Endothelial cell of umbilical vein (primary cell): ENCODE measurements at regions not wholly inside any gene's neighbourhood (a gene's known extent, or its start where the extent isn't known, plus 50 kb on each side); places are given as distances from the start of the nearest gene placed in this dataset.

Experiments used
- BruUV-seq: library from RNA; stranded (reverse); fragments of 400-500 nt; replicated peaks from 2 replicates; lab custom pipeline; 2021; lab: Mats Ljungman, UMichigan
- CTCF ChIA-PET: fragments of 300-600, 350-600 bp; sonication (Branson Sonifier 250); formaldehyde crosslinking; loops from one replicate; lab custom pipeline; 2021; ENCODE audit warnings: antibody characterized with exemption, inconsistent platforms; lab: Charles Lee
- POLR2A ChIA-PET: fragments of 300-600, 350-600 bp; sonication (Branson Sonifier 250); formaldehyde crosslinking; loops from one replicate; lab custom pipeline; 2021; ENCODE audit warnings: antibody characterized with exemption, inconsistent platforms; lab: Charles Lee
- DNase-seq: peaks from one replicate; pipeline ENCODE4 v3.0.0-alpha.2; 2011; ENCODE audit warnings: low read depth, low spot score
- FAIRE-seq: peaks from 2 replicates; lab custom pipeline; 2011; peaks lifted over from hg19 to GRCh38; lab: Jason Lieb, UNC
- H2AFZ ChIP-seq: 2 replicates; pipeline ENCODE4 v1.6.0; 2012; ENCODE audit warnings: low read depth, low read length, control low read depth, inconsistent platforms
- H3K27ac ChIP-seq: 2 replicates; pipeline ENCODE4 v1.5.1; 2011; ENCODE audit warnings: low read depth, mild to moderate bottlenecking, control low read depth, low read length, moderate library complexity; ENCODE audit not compliant: insufficient read depth
- H3K27me3 ChIP-seq, 2 experiments: 2 replicates each; pipeline versions ENCODE4 v1.6.0 to v1.6.1; 2011; ENCODE audit warnings: low read length in 2 of 2, mixed read lengths in 1 of 2; ENCODE audit not compliant: control insufficient read depth in 2 of 2, insufficient read depth in 2 of 2
- H3K36me3 ChIP-seq, 2 experiments: 2 replicates in 1 of 2; 3 replicates in 1 of 2; pipeline ENCODE4 v1.5.1; 2011; ENCODE audit warnings: low read length in 2 of 2, mild to moderate bottlenecking in 1 of 2, moderate library complexity in 1 of 2; ENCODE audit not compliant: control insufficient read depth in 2 of 2, insufficient read depth in 2 of 2; ENCODE audit errors: extremely low read depth in 1 of 2
- H3K4me1 ChIP-seq: 3 replicates; pipeline ENCODE4 v1.5.1; 2011; ENCODE audit warnings: mild to moderate bottlenecking, low read length; ENCODE audit not compliant: control insufficient read depth, insufficient read depth; ENCODE audit errors: extremely low read depth
- H3K4me2 ChIP-seq: 2 replicates; pipeline ENCODE4 v1.6.1; 2011; ENCODE audit warnings: low read length, control low read depth, mixed read lengths; ENCODE audit not compliant: insufficient read depth
- H3K4me3 ChIP-seq, 3 experiments: fragments of 200-600 bp in 1 of 3; sonication (generic), shearing (Covaris generic) in 1 of 3; replicated peaks in 1 of 3; 2 replicates each; pipeline ENCODE4 v1.5.1; 2011 to 2016; ENCODE audit warnings: control low read depth in 3 of 3, low read length in 3 of 3, mild to moderate bottlenecking in 2 of 3, inconsistent platforms in 1 of 3, low read depth in 1 of 3, moderate library complexity in 1 of 3; ENCODE audit not compliant: insufficient read depth in 1 of 3
- H3K79me2 ChIP-seq: 2 replicates; pipeline ENCODE4 v1.6.0; 2012; ENCODE audit warnings: low read length, inconsistent platforms; ENCODE audit not compliant: control insufficient read depth, insufficient read depth
- H3K9ac ChIP-seq: replicated peaks from 2 replicates; pipeline ENCODE3; 2011; ENCODE audit warnings: low read length, control low read depth; ENCODE audit not compliant: insufficient read depth; ENCODE audit errors: extremely low read depth
- H3K9me1 ChIP-seq: replicated peaks from 3 replicates; pipeline ENCODE4 v1.6.0; 2011; ENCODE audit warnings: mild to moderate bottlenecking, low read length; ENCODE audit not compliant: control insufficient read depth, insufficient read depth; ENCODE audit errors: extremely low read depth
- H3K9me3 ChIP-seq: replicated peaks from 2 replicates; pipeline ENCODE4 v1.5.1; 2012; ENCODE audit warnings: low read length, inconsistent platforms; ENCODE audit not compliant: control insufficient read depth, insufficient read depth
- H4K20me1 ChIP-seq: replicated peaks from 2 replicates; pipeline ENCODE3; 2011; ENCODE audit warnings: mild to moderate bottlenecking, low read length; ENCODE audit not compliant: control insufficient read depth, insufficient read depth; ENCODE audit errors: extremely low read depth
- CTCF ChIP-seq, 2 donors: IDR thresholded peaks; 1 replicate in 1 of 2; 2 replicates in 1 of 2; pipeline ENCODE4 v1.5.1; 2011; ENCODE audit warnings: low read length in 2 of 2, mild to moderate bottlenecking in 2 of 2, moderate library complexity in 2 of 2, control low read depth in 1 of 2, inconsistent platforms in 1 of 2, low read depth in 1 of 2; ENCODE audit not compliant: insufficient read depth in 1 of 2; ENCODE audit errors: extremely low read depth in 1 of 2
- EZH2 ChIP-seq: IDR thresholded peaks from 2 replicates; pipeline ENCODE4 v1.6.1; 2012; ENCODE audit warnings: borderline replicate concordance, low read depth, mild to moderate bottlenecking, moderate library complexity, low read length, inconsistent platforms; ENCODE audit not compliant: severe bottlenecking
- FOS ChIP-seq: IDR thresholded peaks from 2 replicates; pipeline ENCODE4 v1.6.1; 2011; ENCODE audit warnings: mild to moderate bottlenecking, low read length, moderate library complexity, borderline replicate concordance; ENCODE audit not compliant: insufficient read depth
- GATA2 ChIP-seq: IDR thresholded peaks from 2 replicates; pipeline ENCODE4 v1.7.0; 2011; ENCODE audit warnings: low read depth, mild to moderate bottlenecking, moderate library complexity, mixed read lengths, low read length; ENCODE audit not compliant: insufficient read length, insufficient read depth
- JUN ChIP-seq: IDR thresholded peaks from 2 replicates; pipeline ENCODE4 v1.6.1; 2011; ENCODE audit warnings: borderline replicate concordance, low read depth; ENCODE audit not compliant: insufficient read length, insufficient read depth
- MAX ChIP-seq: IDR thresholded peaks from 2 replicates; pipeline ENCODE4 v1.6.1; 2011; ENCODE audit not compliant: insufficient read depth, insufficient read length
- MYC ChIP-seq: IDR thresholded peaks from one replicate; pipeline ENCODE4 v1.6.1; 2011; ENCODE audit warnings: mild to moderate bottlenecking, low read depth, low read length
- POLR2A ChIP-seq: IDR thresholded peaks from 2 replicates; pipeline ENCODE4 v1.6.1; 2012; ENCODE audit warnings: low read depth, mild to moderate bottlenecking, control low read depth, low read length
- POLR2AphosphoS5 ChIP-seq: IDR thresholded peaks from 2 replicates; pipeline ENCODE4 v1.6.1; 2012; ENCODE audit warnings: low read depth, mild to moderate bottlenecking, control low read depth, low read length, moderate library complexity; ENCODE audit not compliant: insufficient read depth
- dilution Hi-C: fragments of 300-500 bp; cut with MboI; formaldehyde crosslinking; loops from one replicate; pipeline ENCODE4 v1.15.0; 2019; ENCODE audit warnings: low sequenced_read_pairs; ENCODE audit not compliant: extremely low pct_ligation_motif_present
- intact Hi-C: fragments of 100-400 bp; cut with micrococcal nuclease; formaldehyde crosslinking; loops from one replicate; pipeline ENCODE4 v1.10.0; 2022

- dilution Hi-C loops = no loop called here
- no peak overlapping the region for H2AFZ ChIP-seq
- BruUV-seq = no TSS peak
- no peaks in the 10 kb centered on the region for H3K9me1 ChIP-seq
- no peaks in the 10 kb centered on the region for H4K20me1 ChIP-seq
- TF ChIP-seq EZH2 = no peak
- no peak for TF ChIP-seq MYC
- TF ChIP-seq CTCF (IDR thresholded peaks at IDR 0.05; ENCODE audit: extremely low read depth in 1 of 2, insufficient read depth in 1 of 2, low read depth in 1 of 2, low read length in 2 of 2) = no peak
- TF ChIP-seq FOS = no peak
- TF ChIP-seq POLR2A = no peak
- TF ChIP-seq JUN = no peak
- TF ChIP-seq MAX = no peak
- TF ChIP-seq POLR2AphosphoS5 = no peak
- no peak for TF ChIP-seq GATA2
- intact Hi-C loops = no loop called here
- no peaks in the 10 kb centered on the region for H3K79me2 ChIP-seq
- ChIA-PET POLR2A (no interaction called here), CTCF (no interaction called here)
- no peak overlapping the region for H3K9ac ChIP-seq
- no peak overlapping the region for H3K27ac ChIP-seq
- H3K4me2 ChIP-seq = no peak overlapping the region
- FAIRE-seq (peak; percentile 33), DNase-seq (no peak)
- no peaks in the 10 kb centered on the region for H3K27me3 ChIP-seq
- no peaks in the 10 kb centered on the region for H3K36me3 ChIP-seq
- H3K4me1 ChIP-seq = peaks cover 8% of the 10 kb centered on the region
- H3K4me3 ChIP-seq = no peak overlapping the region
- no peaks in the 10 kb centered on the region for H3K9me3 ChIP-seq
Observed at GRCh38 chr13:79997244-79997643, 343.7 kb downstream of the SPRY2 start.
